ENCODE measurements at regions not wholly inside any gene's neighbourhood (a gene's known extent, or its start where the extent isn't known, plus 50 kb on each side); places are given as distances from the start of the nearest gene placed in this dataset.

DNA sequence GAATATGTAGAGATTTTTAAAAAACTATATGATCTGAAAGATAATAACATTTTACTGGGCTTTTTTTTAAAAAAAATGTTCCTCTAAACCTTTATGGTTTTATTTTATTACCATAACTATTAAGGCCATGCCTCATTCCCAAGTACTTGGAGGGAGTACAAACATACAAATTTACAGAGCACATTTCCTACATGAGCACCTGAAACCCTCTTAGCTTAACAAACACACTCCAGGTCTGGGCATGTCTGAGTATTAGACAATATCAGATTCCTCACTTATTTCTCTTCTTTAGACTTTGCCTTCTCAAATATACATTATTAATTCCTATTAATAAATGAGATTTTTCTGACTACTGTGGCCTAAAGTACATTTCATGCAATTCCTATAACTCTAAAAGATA is 319.2 kb downstream of the SLCO4C1 start:
- TF ChIP-seq, protein P1, sequence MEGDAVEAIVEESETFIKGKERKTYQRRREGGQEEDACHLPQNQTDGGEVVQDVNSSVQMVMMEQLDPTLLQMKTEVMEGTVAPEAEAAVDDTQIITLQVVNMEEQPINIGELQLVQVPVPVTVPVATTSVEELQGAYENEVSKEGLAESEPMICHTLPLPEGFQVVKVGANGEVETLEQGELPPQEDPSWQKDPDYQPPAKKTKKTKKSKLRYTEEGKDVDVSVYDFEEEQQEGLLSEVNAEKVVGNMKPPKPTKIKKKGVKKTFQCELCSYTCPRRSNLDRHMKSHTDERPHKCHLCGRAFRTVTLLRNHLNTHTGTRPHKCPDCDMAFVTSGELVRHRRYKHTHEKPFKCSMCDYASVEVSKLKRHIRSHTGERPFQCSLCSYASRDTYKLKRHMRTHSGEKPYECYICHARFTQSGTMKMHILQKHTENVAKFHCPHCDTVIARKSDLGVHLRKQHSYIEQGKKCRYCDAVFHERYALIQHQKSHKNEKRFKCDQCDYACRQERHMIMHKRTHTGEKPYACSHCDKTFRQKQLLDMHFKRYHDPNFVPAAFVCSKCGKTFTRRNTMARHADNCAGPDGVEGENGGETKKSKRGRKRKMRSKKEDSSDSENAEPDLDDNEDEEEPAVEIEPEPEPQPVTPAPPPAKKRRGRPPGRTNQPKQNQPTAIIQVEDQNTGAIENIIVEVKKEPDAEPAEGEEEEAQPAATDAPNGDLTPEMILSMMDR (IDR thresholded peaks at IDR 0.05; ENCODE audit: low read depth, low read length, poor library complexity, severe bottlenecking) = no peak
- no peak for TF ChIP-seq EZH2phosphoT487 (IDR thresholded peaks at IDR 0.05; ENCODE audit: borderline replicate concordance, low read length)

All from DOHH2 (cell line).